ENCODE measurements at regions not wholly inside any gene's neighbourhood (a gene's known extent, or its start where the extent isn't known, plus 50 kb on each side); places are given as distances from the start of the nearest gene placed in this dataset.

DNA sequence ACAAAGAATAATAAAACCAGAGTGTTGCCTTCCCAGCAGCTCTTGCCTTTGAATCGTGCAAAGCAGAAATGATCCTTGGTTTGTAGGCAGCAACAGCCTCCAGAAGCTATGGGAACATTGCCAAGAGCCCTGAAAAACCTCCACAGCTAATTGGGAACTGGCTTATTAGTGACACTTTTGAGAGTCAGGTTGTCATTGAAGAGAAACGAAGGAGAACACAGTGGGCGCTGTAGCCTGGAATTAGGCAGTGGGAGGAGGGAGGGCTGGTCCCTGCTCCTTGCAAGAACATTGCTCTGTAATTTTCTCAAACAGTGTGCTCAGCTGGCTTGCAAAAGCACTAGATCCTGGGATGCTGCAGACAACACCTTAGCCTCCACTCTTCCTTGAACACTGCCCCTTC, 331.5 kb upstream of the EMCN start:
- CTCF ChIA-PET, result no interaction called here
- H3K4me3 ChIP-seq (ENCODE audit: low read depth, low read length), result no peak overlapping the region
- TF ChIP-seq, protein P1, sequence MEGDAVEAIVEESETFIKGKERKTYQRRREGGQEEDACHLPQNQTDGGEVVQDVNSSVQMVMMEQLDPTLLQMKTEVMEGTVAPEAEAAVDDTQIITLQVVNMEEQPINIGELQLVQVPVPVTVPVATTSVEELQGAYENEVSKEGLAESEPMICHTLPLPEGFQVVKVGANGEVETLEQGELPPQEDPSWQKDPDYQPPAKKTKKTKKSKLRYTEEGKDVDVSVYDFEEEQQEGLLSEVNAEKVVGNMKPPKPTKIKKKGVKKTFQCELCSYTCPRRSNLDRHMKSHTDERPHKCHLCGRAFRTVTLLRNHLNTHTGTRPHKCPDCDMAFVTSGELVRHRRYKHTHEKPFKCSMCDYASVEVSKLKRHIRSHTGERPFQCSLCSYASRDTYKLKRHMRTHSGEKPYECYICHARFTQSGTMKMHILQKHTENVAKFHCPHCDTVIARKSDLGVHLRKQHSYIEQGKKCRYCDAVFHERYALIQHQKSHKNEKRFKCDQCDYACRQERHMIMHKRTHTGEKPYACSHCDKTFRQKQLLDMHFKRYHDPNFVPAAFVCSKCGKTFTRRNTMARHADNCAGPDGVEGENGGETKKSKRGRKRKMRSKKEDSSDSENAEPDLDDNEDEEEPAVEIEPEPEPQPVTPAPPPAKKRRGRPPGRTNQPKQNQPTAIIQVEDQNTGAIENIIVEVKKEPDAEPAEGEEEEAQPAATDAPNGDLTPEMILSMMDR (IDR thresholded peaks at IDR 0.05; ENCODE audit: insufficient read depth, low read length, missing control alignments), result no peak
- DNase-seq (ENCODE audit: low read depth, low spot score), result no peak
- POLR2A ChIA-PET, result no interaction called here

DNA sequence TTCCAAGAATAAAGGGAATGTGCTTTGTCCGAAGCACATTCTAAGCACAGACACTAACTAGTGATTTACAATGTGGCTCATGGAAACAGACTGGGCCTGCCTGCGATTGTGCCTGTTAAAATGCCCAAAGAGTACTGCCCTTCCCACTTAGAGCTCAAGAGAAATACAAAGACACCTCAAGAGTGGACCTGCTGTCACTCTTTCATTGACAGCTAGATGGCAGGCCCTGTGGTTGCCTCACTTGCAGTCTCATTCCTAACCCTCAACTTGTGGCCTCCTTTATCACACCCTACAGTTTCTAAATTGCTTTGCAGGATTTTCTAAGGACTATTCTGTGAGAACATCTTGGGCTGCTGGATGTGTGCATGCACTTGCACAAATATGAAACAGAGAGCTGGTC, 331.0 kb upstream of the EMCN start:
- no peak overlapping the region for H3K4me3 ChIP-seq (ENCODE audit: low read depth, low read length)
- CTCF ChIA-PET, result no interaction called here
- TF ChIP-seq, protein P1 (IDR thresholded peaks at IDR 0.05; ENCODE audit: insufficient read depth, low read length, missing control alignments), result no peak
- POLR2A ChIA-PET, result no interaction called here
- DNase-seq (ENCODE audit: low read depth, low spot score), result no peak

DNA sequence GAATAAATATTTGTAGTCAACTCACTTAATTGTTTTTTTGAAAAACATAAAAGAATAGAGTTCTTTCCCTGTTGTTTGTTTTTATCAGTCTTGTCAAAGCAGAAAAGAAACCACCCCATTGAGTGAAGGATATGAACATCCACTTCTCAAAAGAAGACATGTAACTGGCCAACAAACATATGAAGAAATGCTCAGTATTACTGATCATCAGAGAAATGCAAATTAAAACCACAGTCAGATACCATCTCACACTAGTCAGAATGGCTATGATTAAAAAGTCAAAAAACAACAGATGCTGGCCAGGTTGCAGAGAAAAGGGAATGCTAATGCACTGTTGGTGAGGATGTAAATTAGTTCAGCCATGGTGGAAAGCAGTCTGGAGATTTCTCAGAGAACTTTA, 326.1 kb upstream of the EMCN start:
- ChIA-PET POLR2A (no interaction called here), CTCF (no interaction called here)
- TF ChIP-seq, protein P1 (IDR thresholded peaks at IDR 0.05; ENCODE audit: insufficient read depth, low read length, missing control alignments), result no peak
- no peak for DNase-seq (ENCODE audit: low read depth, low spot score)
- no peak overlapping the region for H3K4me3 ChIP-seq (ENCODE audit: low read depth, low read length)

DNA sequence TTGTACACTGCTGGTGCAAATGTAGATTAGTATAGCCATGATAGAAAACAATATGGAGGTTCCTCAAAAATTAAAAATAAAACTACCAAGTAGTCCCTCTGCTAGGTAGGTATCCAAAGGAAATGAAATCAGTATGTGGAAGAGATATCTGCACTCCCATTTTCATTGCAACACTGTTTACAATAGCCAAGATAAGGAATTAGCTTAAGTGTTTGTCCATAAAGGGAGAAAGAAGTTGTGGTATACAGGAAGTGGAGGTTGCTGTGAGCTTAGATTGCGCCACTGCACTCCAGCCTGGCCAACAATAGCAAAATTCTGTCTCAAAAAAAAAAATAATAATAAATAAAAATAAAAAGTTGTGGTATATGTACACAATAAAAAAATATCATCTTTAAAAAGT, 325.0 kb upstream of the EMCN start:
- no peak for DNase-seq (ENCODE audit: low read depth, low spot score)
- ChIA-PET CTCF (no interaction called here), POLR2A (no interaction called here)
- no peak overlapping the region for H3K4me3 ChIP-seq (ENCODE audit: low read depth, low read length)
- TF ChIP-seq, protein P1 (IDR thresholded peaks at IDR 0.05; ENCODE audit: insufficient read depth, low read length, missing control alignments), result no peak

DNA sequence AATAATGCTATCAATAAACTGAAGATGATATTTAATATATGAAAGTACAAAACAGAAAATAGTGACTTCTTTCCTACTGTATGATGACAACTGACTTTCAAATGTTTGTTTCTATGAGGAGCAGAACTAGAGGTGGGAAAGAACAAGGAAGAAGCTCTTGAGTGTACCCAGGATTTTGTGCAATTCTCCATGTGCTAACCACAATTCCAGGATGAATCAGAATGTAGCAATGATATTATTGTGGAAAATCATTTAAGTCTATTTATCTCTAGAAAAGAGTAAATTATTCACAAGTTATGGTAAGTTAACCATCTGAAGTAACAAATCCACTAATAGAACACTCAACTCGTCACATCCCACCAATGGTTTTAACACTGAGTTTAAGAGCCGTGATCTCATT, 324.1 kb upstream of the EMCN start:
- POLR2A ChIA-PET, result no interaction called here
- no peak overlapping the region for H3K4me3 ChIP-seq (ENCODE audit: low read depth, low read length)
- CTCF ChIA-PET, result no interaction called here
- DNase-seq (ENCODE audit: low read depth, low spot score), result no peak
- TF ChIP-seq, protein P1 (IDR thresholded peaks at IDR 0.05; ENCODE audit: insufficient read depth, low read length, missing control alignments), result no peak

DNA sequence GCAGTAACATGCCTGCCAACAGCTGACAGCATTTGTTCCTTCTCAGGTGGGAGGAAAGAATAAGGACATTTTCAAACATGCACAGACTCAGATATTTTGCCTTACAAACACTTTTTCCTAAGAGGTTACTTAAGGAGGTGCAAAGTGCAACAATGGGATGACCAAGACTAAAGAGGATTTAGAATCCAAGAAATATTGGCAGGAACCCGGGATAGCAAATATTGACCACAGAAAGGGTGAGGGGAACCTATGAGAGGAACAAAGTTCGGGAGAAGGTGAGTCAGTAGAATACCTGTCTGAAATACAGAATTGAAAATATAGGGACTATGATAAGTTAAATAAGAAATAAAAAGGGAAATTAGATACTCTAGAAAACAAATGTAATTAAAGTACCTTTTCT, 321.9 kb upstream of the EMCN start:
- POLR2A ChIA-PET, result no interaction called here
- CTCF ChIA-PET, result no interaction called here
- TF ChIP-seq, protein P1 (IDR thresholded peaks at IDR 0.05; ENCODE audit: insufficient read depth, low read length, missing control alignments), result no peak
- no peak for DNase-seq (ENCODE audit: low read depth, low spot score)
- no peak overlapping the region for H3K4me3 ChIP-seq (ENCODE audit: low read depth, low read length)
